Hepatocyte (in vitro differentiated cells): ENCODE measurements at regions not wholly inside any gene's neighbourhood (a gene's known extent, or its start where the extent isn't known, plus 50 kb on each side); places are given as distances from the start of the nearest gene placed in this dataset.

Experiments used
- DNase-seq: peaks from one replicate; pipeline ENCODE4 v3.0.0-alpha.2; 2016; ENCODE audit warnings: low spot score
- H2AFZ ChIP-seq: fragments of 200-600 bp; sonication (generic); 2 replicates; pipeline ENCODE4 v1.6.0; 2016; ENCODE audit warnings: antibody characterized with exemption, mild to moderate bottlenecking
- H3K27ac ChIP-seq: fragments of 200-600 bp; sonication (generic); 2 replicates; pipeline ENCODE4 v1.5.1; 2016; ENCODE audit warnings: mild to moderate bottlenecking
- H3K27me3 ChIP-seq: fragments of 200-600 bp; sonication (generic); 2 replicates; pipeline ENCODE4 v1.6.1; 2016
- H3K36me3 ChIP-seq: fragments of 200-600 bp; sonication (generic); replicated peaks from 2 replicates; pipeline ENCODE4 v1.5.1; 2016; ENCODE audit warnings: low read depth; ENCODE audit not compliant: insufficient read depth
- H3K4me1 ChIP-seq: fragments of 200-600 bp; sonication (generic); 2 replicates; pipeline ENCODE4 v1.5.1; 2016; ENCODE audit warnings: mild to moderate bottlenecking, moderate library complexity; ENCODE audit not compliant: insufficient read depth
- H3K4me2 ChIP-seq: fragments of 200-600 bp; sonication (generic); 2 replicates; pipeline ENCODE4 v1.6.0; 2016
- H3K4me3 ChIP-seq: fragments of 200-600 bp; sonication (generic); 2 replicates; pipeline ENCODE4 v1.5.1; 2016; ENCODE audit warnings: mild to moderate bottlenecking
- H3K79me2 ChIP-seq: fragments of 200-600 bp; sonication (generic); 2 replicates; pipeline ENCODE4 v1.6.0; 2017; ENCODE audit warnings: mild to moderate bottlenecking
- H3K9me2 ChIP-seq: fragments of 200-600 bp; sonication (generic); replicated peaks from 2 replicates; pipeline ENCODE4 v1.6.0; 2017; ENCODE audit warnings: mild to moderate bottlenecking; ENCODE audit not compliant: insufficient read depth
- H3K9me3 ChIP-seq: fragments of 200-600 bp; sonication (generic); 2 replicates; pipeline ENCODE4 v1.5.1; 2016; ENCODE audit warnings: low read depth, mild to moderate bottlenecking
- H4K20me1 ChIP-seq: fragments of 200-600 bp; sonication (generic); 2 replicates; pipeline ENCODE4 v1.6.0; 2016; ENCODE audit warnings: mild to moderate bottlenecking; ENCODE audit not compliant: insufficient read depth, poor library complexity, severe bottlenecking
- EZH2 ChIP-seq: fragments of 200-600 bp; sonication (generic); IDR thresholded peaks from 2 replicates; pipeline ENCODE4 v1.6.1; 2016; ENCODE audit warnings: antibody characterized with exemption, mild to moderate bottlenecking, borderline replicate concordance
- EZH2phosphoT487 ChIP-seq: fragments of 200-600 bp; sonication (generic); IDR thresholded peaks from one replicate; pipeline ENCODE4 v1.6.1; 2018; ENCODE audit warnings: antibody characterized with exemption, mild to moderate bottlenecking, low read depth, moderate library complexity; ENCODE audit not compliant: unreplicated experiment, severe bottlenecking
- WGBS: methylation state at CpG from one replicate; pipeline ENCODE4 v1.1.6; 2016; ENCODE audit warnings: low lambda C conversion rate; ENCODE audit errors: missing lambda C conversion rate; 5-methylcytosine and 5-hydroxymethylcytosine counted together
- TF ChIP-seq, protein P1 (sequence below): fragments of 200-600 bp; sonication (generic); IDR thresholded peaks from 2 replicates; pipeline ENCODE4 v1.5.1; 2016; ENCODE audit warnings: antibody characterized with exemption, mild to moderate bottlenecking; ENCODE audit not compliant: poor library complexity

DNA sequence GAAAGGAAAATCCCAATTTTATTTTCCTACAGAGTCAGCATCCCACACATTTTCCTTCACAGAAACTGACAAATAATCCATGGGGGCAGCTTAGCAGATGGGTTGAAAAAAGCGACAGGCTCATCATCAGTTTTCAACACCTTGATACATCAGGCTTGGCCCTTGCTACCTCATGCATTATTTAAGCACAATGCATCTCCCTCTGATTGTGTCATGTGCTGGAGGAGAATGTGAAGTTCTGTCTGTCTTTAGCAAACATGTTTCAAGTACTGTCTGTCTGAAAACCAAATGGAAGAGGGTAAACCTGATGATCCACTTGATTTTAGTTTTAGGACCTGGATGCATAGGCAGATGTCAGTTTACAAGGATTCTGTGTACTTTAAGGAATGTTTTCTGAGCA is 128.6 kb upstream of the ADAMTS9 start:
- Histone ChIP-seq H3K4me1 (peaks cover 4% of the 10 kb centered on the region), H2AFZ (no peak overlapping the region), H4K20me1 (no peaks in the 10 kb centered on the region), H3K27ac (peak overlapping the region; percentile 26), H3K27me3 (no peaks in the 10 kb centered on the region), H3K36me3 (no peaks in the 10 kb centered on the region), H3K9me3 (no peaks in the 10 kb centered on the region), H3K79me2 (no peaks in the 10 kb centered on the region), H3K4me2 (no peak overlapping the region), H3K4me3 (no peak overlapping the region), H3K9me2 (no peaks in the 10 kb centered on the region)
- WGBS = 92% methylated on average over 1 of the region's 1 CpG
- no peak for DNase-seq
- TF ChIP-seq, protein P1, sequence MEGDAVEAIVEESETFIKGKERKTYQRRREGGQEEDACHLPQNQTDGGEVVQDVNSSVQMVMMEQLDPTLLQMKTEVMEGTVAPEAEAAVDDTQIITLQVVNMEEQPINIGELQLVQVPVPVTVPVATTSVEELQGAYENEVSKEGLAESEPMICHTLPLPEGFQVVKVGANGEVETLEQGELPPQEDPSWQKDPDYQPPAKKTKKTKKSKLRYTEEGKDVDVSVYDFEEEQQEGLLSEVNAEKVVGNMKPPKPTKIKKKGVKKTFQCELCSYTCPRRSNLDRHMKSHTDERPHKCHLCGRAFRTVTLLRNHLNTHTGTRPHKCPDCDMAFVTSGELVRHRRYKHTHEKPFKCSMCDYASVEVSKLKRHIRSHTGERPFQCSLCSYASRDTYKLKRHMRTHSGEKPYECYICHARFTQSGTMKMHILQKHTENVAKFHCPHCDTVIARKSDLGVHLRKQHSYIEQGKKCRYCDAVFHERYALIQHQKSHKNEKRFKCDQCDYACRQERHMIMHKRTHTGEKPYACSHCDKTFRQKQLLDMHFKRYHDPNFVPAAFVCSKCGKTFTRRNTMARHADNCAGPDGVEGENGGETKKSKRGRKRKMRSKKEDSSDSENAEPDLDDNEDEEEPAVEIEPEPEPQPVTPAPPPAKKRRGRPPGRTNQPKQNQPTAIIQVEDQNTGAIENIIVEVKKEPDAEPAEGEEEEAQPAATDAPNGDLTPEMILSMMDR = no peak
- no peak for TF ChIP-seq EZH2phosphoT487
- TF ChIP-seq EZH2 = no peak

DNA sequence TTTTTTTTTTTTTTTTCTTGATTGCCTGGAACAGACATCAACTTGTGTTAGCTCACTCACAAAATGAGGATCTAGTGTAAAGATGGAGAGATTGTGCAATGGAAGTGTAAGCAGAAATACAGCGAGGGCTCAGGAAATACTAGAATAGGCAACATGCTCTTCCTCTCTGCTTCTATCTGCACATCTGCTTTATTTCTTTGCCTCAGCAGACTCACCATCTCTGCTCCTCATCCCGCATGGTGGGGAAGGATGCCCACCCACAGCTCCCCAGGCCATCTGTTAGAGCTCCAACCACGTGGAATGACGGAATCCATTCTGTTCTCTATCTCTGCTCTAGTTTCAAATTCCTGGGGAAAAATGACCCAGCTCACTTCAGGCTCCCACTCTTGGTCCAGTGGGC is 128.0 kb upstream of the ADAMTS9 start:
- TF ChIP-seq, protein P1 = no peak
- TF ChIP-seq EZH2 (no peak), EZH2phosphoT487 (no peak)
- Histone ChIP-seq H3K79me2 (no peaks in the 10 kb centered on the region), H3K9me3 (no peaks in the 10 kb centered on the region), H3K27me3 (no peaks in the 10 kb centered on the region), H2AFZ (no peak overlapping the region), H4K20me1 (no peaks in the 10 kb centered on the region), H3K4me1 (peaks cover 4% of the 10 kb centered on the region), H3K4me2 (peak overlapping the region; percentile 47), H3K4me3 (no peak overlapping the region), H3K9me2 (no peaks in the 10 kb centered on the region), H3K27ac (peak overlapping the region; percentile 26), H3K36me3 (no peaks in the 10 kb centered on the region)
- WGBS = 51% methylated on average over 4 of the region's 4 CpGs
- no peak for DNase-seq

DNA sequence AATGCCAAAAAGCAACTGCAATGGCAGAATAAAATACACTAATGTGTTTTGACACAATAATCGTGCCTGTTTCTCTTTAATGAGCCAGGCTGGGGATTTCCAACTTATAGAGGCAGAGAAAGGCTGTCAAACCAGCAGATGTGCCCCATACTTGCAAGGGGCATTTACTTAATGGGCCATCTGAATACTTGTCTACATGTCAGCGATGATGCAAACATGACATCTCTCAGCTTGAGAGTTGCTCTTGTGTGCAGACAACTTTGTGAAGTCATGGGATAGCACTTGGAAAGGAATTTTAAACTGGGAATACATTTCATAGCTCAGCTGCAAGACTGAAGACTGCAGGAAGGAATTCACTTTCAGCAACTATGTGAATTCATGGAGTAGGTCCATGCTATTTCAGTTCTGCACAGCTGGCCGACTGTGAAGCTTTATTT is 127.4 kb upstream of the ADAMTS9 start:
- H2AFZ ChIP-seq = no peak overlapping the region
- no peaks in the 10 kb centered on the region for H3K9me2 ChIP-seq
- 59% methylated on average over 3 of the region's 3 CpGs for WGBS
- H3K9me3 ChIP-seq = no peaks in the 10 kb centered on the region
- TF ChIP-seq EZH2phosphoT487 (no peak), EZH2 (no peak)
- TF ChIP-seq, protein P1 = no peak
- no peaks in the 10 kb centered on the region for H3K27me3 ChIP-seq
- no peaks in the 10 kb centered on the region for H3K79me2 ChIP-seq
- peaks cover 4% of the 10 kb centered on the region for H3K4me1 ChIP-seq
- no peak overlapping the region for H3K4me3 ChIP-seq
- H3K4me2 ChIP-seq = peak overlapping the region; percentile 47
- H3K36me3 ChIP-seq = no peaks in the 10 kb centered on the region
- peak overlapping the region; percentile 26 for H3K27ac ChIP-seq
- H4K20me1 ChIP-seq = no peaks in the 10 kb centered on the region
- no peak for DNase-seq

DNA sequence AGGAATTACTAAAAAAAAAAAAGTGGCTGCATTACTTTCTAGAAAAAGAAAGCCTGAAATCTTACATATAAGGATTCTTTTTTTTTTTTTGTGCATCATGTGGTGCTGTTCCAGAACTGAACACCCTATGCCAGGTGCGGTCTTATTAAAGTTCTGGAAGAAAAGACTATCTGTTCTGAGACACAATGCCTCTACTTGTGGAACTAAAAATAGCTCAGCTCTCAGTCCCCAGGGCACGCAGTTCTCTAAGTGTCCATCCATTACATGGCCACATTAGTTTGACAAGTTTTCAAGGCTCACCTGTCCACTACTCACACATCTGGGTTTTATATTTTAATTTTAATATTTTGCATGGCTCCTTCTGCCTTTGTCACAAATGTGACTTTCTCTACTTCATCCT is 126.6 kb upstream of the ADAMTS9 start:
- Histone ChIP-seq H3K4me3 (no peak overlapping the region), H3K9me2 (no peaks in the 10 kb centered on the region), H3K79me2 (no peaks in the 10 kb centered on the region), H3K27me3 (no peaks in the 10 kb centered on the region), H3K36me3 (no peaks in the 10 kb centered on the region), H3K27ac (peak overlapping the region; percentile 2), H3K9me3 (no peaks in the 10 kb centered on the region), H3K4me2 (no peak overlapping the region), H3K4me1 (peaks cover 8% of the 10 kb centered on the region), H2AFZ (no peak overlapping the region), H4K20me1 (no peaks in the 10 kb centered on the region)
- no peak for TF ChIP-seq EZH2
- TF ChIP-seq, protein P1 = no peak
- TF ChIP-seq EZH2phosphoT487 = no peak
- no peak for DNase-seq
- 72% methylated on average over 2 of the region's 2 CpGs for WGBS
